ENCODE measurements at regions not wholly inside any gene's neighbourhood (a gene's known extent, or its start where the extent isn't known, plus 50 kb on each side); places are given as distances from the start of the nearest gene placed in this dataset.

DNA sequence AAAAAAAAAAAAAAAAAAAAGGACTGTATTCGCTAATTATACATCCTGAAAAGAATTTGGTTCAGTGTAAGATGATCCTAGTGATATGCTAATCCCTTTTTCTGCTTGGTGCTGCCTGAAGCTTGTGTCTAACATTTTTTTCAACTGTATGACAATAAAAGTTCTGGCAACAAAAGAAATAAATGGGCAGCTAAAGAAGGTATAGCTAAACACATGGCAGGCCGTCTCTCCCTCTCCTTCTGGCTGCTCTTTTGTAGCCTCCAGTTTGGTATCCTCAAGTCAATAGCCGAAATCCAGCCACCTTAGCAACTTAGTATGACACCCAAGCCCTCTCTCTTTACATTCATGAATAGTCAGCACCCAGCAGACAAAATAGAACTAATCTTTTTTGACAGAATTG is 198.3 kb upstream of the OTX2 start:
- TF ChIP-seq, protein P1, sequence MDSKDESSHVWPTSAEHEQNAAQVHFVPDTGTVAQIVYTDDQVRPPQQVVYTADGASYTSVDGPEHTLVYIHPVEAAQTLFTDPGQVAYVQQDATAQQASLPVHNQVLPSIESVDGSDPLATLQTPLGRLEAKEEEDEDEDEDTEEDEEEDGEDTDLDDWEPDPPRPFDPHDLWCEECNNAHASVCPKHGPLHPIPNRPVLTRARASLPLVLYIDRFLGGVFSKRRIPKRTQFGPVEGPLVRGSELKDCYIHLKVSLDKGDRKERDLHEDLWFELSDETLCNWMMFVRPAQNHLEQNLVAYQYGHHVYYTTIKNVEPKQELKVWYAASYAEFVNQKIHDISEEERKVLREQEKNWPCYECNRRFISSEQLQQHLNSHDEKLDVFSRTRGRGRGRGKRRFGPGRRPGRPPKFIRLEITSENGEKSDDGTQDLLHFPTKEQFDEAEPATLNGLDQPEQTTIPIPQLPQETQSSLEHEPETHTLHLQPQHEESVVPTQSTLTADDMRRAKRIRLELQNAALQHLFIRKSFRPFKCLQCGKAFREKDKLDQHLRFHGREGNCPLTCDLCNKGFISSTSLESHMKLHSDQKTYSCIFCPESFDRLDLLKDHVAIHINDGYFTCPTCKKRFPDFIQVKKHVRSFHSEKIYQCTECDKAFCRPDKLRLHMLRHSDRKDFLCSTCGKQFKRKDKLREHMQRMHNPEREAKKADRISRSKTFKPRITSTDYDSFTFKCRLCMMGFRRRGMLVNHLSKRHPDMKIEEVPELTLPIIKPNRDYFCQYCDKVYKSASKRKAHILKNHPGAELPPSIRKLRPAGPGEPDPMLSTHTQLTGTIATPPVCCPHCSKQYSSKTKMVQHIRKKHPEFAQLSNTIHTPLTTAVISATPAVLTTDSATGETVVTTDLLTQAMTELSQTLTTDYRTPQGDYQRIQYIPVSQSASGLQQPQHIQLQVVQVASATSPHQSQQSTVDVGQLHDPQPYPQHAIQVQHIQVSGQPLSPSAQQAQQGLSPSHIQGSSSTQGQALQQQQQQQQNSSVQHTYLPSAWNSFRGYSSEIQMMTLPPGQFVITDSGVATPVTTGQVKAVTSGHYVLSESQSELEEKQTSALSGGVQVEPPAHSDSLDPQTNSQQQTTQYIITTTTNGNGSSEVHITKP (IDR thresholded peaks at IDR 0.05; ENCODE audit: partially characterized antibody): no peak
- TF ChIP-seq YY1 (IDR thresholded peaks at IDR 0.05; ENCODE audit: borderline replicate concordance in 1 of 3, control insufficient read depth in 1 of 3, extremely low read depth in 1 of 3, insufficient read depth in 3 of 3, insufficient read length in 1 of 3, insufficient replicate concordance in 2 of 3, low read depth in 1 of 3, low read length in 2 of 3): no peak
- no peak for TF ChIP-seq ZNF217 (CRISPR knock-in tag; IDR thresholded peaks at IDR 0.05)
- TF ChIP-seq, protein P2, sequence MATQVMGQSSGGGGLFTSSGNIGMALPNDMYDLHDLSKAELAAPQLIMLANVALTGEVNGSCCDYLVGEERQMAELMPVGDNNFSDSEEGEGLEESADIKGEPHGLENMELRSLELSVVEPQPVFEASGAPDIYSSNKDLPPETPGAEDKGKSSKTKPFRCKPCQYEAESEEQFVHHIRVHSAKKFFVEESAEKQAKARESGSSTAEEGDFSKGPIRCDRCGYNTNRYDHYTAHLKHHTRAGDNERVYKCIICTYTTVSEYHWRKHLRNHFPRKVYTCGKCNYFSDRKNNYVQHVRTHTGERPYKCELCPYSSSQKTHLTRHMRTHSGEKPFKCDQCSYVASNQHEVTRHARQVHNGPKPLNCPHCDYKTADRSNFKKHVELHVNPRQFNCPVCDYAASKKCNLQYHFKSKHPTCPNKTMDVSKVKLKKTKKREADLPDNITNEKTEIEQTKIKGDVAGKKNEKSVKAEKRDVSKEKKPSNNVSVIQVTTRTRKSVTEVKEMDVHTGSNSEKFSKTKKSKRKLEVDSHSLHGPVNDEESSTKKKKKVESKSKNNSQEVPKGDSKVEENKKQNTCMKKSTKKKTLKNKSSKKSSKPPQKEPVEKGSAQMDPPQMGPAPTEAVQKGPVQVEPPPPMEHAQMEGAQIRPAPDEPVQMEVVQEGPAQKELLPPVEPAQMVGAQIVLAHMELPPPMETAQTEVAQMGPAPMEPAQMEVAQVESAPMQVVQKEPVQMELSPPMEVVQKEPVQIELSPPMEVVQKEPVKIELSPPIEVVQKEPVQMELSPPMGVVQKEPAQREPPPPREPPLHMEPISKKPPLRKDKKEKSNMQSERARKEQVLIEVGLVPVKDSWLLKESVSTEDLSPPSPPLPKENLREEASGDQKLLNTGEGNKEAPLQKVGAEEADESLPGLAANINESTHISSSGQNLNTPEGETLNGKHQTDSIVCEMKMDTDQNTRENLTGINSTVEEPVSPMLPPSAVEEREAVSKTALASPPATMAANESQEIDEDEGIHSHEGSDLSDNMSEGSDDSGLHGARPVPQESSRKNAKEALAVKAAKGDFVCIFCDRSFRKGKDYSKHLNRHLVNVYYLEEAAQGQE (IDR thresholded peaks at IDR 0.05; ENCODE audit: borderline replicate concordance): no peak
- TF ChIP-seq, protein P2 (CRISPR knock-in tag; IDR thresholded peaks at IDR 0.05; ENCODE audit: low read depth): no peak
- TF ChIP-seq ZNF354B (CRISPR knock-in tag; IDR thresholded peaks at IDR 0.05): no peak
- TF ChIP-seq, protein P3, sequence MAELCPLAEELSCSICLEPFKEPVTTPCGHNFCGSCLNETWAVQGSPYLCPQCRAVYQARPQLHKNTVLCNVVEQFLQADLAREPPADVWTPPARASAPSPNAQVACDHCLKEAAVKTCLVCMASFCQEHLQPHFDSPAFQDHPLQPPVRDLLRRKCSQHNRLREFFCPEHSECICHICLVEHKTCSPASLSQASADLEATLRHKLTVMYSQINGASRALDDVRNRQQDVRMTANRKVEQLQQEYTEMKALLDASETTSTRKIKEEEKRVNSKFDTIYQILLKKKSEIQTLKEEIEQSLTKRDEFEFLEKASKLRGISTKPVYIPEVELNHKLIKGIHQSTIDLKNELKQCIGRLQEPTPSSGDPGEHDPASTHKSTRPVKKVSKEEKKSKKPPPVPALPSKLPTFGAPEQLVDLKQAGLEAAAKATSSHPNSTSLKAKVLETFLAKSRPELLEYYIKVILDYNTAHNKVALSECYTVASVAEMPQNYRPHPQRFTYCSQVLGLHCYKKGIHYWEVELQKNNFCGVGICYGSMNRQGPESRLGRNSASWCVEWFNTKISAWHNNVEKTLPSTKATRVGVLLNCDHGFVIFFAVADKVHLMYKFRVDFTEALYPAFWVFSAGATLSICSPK (IDR thresholded peaks at IDR 0.05; ENCODE audit: borderline replicate concordance): no peak
- no peak for TF ChIP-seq BRF1 (IDR thresholded peaks at IDR 0.05; ENCODE audit: borderline replicate concordance, extremely low read depth, insufficient read length)
- no peak for TF ChIP-seq KDM1A (IDR thresholded peaks at IDR 0.05)
- TF ChIP-seq, protein P4, sequence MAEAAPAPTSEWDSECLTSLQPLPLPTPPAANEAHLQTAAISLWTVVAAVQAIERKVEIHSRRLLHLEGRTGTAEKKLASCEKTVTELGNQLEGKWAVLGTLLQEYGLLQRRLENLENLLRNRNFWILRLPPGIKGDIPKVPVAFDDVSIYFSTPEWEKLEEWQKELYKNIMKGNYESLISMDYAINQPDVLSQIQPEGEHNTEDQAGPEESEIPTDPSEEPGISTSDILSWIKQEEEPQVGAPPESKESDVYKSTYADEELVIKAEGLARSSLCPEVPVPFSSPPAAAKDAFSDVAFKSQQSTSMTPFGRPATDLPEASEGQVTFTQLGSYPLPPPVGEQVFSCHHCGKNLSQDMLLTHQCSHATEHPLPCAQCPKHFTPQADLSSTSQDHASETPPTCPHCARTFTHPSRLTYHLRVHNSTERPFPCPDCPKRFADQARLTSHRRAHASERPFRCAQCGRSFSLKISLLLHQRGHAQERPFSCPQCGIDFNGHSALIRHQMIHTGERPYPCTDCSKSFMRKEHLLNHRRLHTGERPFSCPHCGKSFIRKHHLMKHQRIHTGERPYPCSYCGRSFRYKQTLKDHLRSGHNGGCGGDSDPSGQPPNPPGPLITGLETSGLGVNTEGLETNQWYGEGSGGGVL (CRISPR knock-in tag; IDR thresholded peaks at IDR 0.05): no peak

Measured in K562 (cell line).